GM12873 (cell line): ENCODE measurements at regions not wholly inside any gene's neighbourhood (a gene's known extent, or its start where the extent isn't known, plus 50 kb on each side); places are given as distances from the start of the nearest gene placed in this dataset.

Experiments used
- CTCF ChIP-seq: IDR thresholded peaks from 2 replicates; pipeline ENCODE4 v1.5.1; 2012; ENCODE audit warnings: low read depth, mild to moderate bottlenecking, moderate library complexity, low read length, control low read depth; ENCODE audit not compliant: insufficient read depth; ENCODE audit errors: missing control alignments

- TF ChIP-seq CTCF, result no peak
Measured at GRCh38 chr5:106489004-106489403, 1181.7 kb downstream of the EFNA5 start.

- no peak for TF ChIP-seq CTCF
Measured at GRCh38 chr5:106488407-106488806, 1182.3 kb downstream of the EFNA5 start.

GRCh38 chr5:106481374-106481773 lies 1189.4 kb downstream of the EFNA5 start:
- no peak for TF ChIP-seq CTCF

- no peak for TF ChIP-seq CTCF
Measured at GRCh38 chr5:106476630-106477029, 1194.1 kb downstream of the EFNA5 start.

- no peak for TF ChIP-seq CTCF
Measured at GRCh38 chr5:106474066-106474465, 1196.7 kb downstream of the EFNA5 start.

GRCh38 chr5:106459541-106459940 lies 1211.2 kb downstream of the EFNA5 start:
- no peak for TF ChIP-seq CTCF

- TF ChIP-seq CTCF, result peak; percentile 35
Measured at GRCh38 chr5:106454651-106455415, 1215.9 kb downstream of the EFNA5 start.
